Inflammatory macrophage treated with lipopolysaccharide for 4 hours (primary cell): ENCODE measurements at regions not wholly inside any gene's neighbourhood (a gene's known extent, or its start where the extent isn't known, plus 50 kb on each side); places are given as distances from the start of the nearest gene placed in this dataset.

Source experiments
- DNase-seq: peaks from one replicate; pipeline ENCODE4 v3.0.0-alpha.2; 2020

DNA sequence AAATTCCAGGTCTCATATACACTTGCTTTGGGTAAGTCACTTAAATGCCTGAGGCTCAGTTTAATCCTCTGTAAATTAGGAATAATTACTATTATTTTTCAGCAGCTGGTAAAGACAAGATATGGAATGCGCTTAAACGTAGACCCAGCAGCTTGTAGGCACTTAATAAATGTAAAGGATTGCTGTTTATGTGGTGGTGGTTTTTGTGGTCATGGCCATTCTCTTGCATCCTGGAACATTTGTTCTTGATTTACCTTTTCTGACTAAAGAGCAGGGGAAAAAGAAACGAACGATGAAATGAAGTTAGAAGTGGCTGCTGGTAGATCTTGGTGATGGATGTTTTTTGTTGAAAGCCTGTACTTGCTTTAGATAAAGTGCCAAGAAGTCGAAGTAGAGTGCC lies 195.0 kb upstream of the FOXD3 start:
- DNase-seq: no peak

DNA sequence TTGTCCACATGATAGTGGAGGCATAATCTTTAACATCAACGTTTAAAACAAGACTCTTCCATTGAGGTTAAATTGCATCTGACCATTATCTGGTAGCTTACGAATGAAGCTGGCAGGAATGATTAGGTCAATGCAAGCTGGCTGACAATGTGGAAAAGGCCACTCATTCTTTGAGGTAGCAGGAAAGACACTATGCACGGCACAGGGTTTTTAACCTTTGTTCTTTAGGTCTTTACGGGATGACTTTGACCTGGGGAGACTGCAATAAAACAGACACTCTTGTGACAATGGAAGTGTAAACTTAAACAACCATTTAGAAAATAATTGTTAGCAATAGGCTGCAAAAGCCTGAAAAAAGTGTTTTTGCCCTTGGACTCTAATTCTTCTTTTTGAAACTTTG lies 193.8 kb upstream of the FOXD3 start:
- DNase-seq: no peak

DNA sequence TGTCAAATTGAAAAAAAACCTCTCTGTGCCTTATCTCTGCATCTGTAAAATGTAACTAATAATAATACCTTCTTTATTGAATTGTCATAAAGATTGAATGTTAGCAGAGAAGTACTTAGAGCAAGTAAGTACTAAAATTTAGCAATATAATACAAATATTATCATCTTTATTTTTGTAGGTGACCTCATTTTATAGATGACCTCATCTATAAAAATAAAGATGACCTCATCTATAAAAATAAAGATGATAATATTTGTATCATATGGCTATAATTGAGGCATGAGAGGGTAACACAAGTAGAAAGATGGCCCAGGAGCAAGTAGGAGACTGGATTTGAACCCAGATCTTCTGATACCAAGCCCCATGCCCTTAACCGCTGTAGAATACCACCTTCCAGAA lies 193.2 kb upstream of the FOXD3 start:
- DNase-seq: no peak

DNA sequence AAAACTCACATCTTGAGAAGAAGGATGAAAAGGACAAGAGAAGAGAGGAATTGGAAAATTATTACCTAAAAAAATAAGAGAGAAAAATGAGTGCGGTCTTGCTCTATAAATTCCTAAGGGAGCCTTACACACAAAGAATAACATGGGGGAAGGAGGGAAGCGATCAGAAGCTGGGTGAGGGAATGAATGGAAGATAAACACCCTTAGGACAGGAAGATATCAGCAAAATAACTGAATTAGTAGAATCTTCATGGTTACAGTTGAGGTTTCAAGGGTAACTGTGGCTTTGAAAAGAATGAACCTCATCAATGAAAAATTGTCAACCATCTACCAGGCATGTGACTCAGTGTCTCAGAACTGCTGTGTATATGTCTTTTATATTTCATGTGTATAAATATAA lies 192.5 kb upstream of the FOXD3 start:
- no peak for DNase-seq

DNA sequence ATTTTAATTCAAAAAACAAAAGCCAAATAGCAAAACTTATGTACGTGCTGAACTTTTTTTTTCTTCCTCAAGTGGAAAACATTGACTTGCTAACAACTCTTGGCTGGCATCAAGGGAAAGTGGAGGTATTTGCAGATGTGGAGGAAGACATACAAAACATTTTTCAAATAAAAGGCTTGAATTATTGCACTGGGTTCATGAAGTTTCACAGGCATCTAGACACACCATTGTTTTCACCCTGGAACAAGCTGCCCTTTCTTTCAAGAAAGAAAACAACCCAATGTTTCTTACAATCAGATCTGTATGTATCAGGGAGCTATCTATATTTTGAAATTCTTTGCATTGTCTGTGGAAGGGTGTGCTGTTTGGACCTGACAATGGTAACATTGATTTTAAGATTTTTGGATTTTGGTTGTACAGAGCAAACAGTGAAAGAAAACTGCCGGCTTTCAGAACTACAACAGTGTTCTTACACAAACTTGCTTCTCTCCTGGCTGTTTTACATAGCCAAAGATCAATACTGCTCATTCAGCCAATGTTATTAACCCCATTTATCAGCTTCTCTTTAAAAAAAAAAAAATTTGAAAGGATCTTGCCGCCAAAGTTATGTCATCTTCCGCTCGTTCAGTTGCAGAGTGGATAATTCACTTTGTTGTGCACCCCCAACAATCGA lies 187.7 kb upstream of the FOXD3 start:
- no peak for DNase-seq

DNA sequence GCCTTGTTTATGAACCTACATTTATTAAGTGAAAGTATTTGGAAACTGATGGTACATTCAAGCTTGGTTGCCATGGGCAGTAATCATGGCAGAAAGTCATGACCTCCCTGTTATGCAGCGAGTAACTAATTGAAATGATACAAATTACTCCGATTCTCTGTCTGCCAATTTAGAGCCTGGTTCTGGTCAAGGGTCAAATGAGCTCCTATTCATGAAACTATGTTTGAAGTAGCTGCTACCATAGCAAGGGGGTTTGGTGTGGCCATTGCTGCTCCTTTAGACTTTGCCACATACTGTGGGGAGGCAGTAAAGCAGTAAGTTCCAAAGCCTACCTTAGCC lies 187.2 kb upstream of the FOXD3 start:
- DNase-seq: no peak

DNA sequence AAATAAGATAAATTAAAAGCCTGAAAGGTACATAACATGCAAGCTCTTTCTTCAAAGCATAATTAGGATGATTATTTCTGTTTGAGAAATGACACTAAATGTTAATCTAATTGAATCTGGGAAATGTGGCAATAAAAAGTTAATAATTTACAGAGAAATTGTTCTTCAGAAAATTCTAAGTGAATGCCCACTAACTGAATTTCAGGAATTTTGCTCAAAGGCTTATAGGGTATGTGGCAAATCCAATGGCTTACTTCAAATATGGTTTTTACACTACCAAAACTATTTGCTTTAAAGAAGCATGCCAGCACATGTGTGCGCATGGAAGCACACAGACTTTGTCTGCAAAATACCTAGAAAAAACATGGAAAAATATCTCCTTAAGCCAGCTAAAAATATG lies 186.6 kb upstream of the FOXD3 start:
- no peak for DNase-seq

DNA sequence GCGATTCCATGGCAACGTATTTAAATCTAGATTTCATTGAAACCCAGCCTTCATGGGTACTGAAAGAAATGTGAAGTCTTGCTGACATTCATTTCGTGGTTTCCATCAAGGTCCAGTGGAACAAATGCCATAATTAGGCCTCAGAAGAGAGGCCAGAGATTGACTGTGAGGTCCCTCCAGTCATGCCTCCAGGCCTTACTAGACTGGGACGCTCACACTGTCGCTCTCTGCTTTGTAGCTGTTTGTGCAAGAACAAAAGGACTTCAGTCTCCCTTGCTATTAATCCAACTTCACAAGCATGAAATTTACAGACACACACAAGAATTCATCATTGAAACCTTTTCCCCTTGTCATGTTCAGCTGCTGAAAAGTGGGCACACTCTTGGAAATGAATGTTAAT lies 180.4 kb upstream of the FOXD3 start:
- DNase-seq: no peak

DNA sequence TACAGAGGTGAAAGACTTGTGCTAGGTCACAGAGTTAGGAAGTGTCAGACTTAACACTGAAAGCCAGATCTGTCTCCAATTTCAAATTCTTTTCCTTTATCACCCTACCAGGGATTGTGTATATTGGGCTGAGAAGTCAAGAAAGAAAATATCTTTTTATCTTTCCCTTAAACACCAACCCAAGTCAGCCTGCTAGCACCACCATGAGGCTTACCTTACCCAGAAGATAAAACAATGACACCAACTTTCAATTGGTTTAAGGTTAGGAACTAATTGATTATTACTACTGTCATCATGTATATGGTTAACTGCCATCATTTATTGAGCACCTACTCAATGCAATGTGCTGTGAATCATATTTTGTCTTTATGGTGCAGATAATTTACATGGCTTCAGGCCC lies 178.9 kb upstream of the FOXD3 start:
- no peak for DNase-seq

DNA sequence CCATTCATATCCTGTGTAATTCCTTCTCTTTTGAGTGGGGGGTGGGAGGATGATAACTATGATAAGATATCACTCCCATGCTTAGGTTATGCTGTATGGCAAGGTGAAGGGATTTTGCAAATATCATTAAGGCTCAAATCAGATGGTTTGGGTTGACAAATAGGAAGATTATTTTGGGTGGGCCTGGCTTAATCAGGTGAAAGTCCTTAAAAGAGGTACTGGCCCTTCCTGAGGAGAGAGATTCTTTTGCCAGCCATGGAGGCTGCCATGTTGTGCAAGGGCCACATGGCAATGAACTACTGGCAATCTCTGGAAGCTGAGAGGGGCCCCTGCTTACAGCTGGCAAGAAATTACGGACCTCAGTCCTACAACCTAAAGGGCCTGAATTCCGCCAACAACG lies 174.6 kb upstream of the FOXD3 start:
- no peak for DNase-seq

DNA sequence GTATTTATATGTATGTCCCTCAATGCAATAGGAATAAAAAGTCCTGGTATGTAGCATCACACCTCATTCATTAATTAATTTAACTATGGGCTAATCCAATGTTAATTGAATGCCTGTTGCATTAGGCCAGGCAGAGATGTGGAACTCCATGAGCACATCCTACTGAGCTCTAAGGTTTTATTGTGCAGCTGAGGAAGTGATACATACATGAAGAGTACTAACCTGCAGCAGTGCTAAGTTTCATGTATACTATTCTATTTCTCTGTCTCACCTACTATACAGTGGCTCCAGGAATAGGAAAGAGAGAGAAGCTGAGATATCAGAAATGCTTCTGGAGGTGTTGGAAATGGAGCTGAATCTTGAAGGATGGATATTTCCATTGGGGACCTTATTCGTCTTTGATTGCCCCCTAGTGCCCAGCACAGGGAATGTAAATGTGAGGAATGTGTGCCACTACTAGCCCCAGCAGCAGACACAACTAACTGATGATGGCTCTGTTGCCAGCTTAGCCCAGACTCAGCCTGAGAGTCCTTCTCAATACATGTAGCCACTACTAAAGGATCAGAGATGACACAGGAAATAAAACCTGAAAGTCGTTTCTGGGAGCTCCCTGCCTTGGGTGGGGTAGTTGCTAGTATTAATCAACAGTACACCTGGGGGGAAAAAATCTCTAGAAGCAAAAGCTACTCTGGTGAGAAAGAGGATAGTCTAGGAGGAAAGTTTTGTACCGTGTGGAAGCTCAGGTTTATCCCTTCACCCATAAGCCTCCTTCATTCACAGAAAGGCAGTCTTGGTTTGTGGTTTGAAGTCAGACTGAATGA lies 173.3 kb upstream of the FOXD3 start:
- peak; percentile 15 for DNase-seq

DNA sequence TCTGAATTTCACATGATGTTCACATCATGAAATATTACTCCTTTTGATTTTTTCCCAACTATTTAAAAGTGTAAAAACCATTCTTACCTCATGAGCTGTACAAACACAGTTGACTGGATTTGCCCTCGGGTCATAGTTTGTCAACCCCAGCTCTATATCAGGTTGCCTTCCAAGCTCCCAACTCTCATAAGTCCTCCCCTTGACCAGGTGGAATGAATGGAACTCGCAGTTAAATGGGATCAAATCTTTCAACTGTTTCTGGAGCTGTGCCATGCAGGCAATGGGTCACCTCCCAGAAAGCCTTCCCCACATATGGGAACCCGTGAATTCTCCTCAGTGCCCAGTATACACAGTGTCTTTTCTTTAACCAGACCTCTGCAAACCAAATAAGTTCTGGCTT lies 169.8 kb upstream of the FOXD3 start:
- no peak for DNase-seq

DNA sequence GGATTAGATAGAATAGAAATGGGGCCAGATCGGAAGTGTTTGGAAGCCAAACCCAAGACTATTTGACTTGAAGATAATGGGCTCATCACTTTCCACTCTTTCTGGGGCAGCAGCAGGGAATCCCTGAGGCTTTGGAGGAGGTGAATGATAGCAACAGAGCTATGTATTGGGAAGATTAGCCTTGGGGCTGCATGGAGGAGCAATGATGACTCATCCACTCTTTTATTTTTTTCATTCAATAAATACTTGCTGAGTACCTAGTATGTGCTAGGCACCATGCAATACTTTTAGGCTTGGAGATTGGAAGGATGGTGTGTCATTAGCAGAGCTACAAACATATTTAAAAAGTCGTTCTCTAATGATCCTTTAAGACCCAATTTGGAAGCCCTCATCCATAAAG lies 166.9 kb upstream of the FOXD3 start:
- no peak for DNase-seq

DNA sequence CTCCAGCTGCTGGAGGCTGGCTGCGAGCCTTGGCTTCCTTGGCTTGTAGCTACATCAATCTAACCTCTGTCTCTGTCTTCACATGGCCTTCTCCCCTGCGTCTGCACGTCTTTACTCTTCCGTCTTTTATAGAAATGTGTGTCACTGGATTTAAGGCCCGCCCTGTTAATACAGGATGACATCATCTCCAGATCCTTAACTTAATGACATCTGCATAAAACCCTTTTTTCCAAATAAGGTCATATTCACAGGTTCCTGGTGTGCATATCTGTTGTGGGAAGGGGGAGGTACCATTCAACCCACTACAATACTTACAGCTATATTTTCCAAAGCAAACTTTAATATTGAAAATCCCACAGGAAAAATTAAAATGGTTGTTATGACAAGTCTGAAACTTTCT lies 165.3 kb upstream of the FOXD3 start:
- DNase-seq: no peak

DNA sequence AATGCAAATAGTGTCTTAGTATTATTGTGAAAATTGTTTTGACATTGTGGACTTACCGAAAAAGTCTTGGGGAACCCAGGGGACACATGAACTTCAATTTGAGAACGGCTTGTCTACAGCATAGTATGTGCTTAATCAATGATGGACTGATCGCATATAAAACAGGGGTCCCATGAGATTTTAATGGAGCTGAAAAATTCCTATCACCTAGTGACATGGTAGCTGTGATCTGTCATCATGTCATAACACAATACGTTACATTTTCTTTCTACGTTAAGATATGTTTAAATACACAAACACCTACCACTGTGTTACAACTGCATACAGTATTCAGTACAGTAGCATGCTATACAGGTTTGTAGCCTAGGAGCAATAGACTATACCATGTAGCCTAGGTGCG lies 153.3 kb upstream of the FOXD3 start:
- DNase-seq: no peak

DNA sequence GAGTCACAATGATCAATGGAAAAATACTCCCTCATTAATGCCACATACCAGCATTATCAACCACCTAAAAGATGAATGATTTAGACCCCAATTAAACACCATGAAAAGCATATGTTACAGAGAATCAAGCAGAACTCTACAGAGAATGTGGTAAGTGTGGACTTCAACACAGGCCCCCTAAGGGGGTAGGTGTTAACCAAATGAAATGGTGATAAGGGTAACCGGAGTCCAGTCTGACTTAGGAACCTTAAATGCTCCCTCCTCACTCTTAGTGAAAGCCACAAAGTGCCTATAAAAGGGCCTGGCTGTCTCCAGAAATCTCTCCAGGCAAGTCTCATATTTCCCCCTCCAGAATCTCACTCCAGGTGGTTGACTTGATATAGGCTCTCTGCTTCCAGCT lies 149.2 kb upstream of the FOXD3 start:
- no peak for DNase-seq

DNA sequence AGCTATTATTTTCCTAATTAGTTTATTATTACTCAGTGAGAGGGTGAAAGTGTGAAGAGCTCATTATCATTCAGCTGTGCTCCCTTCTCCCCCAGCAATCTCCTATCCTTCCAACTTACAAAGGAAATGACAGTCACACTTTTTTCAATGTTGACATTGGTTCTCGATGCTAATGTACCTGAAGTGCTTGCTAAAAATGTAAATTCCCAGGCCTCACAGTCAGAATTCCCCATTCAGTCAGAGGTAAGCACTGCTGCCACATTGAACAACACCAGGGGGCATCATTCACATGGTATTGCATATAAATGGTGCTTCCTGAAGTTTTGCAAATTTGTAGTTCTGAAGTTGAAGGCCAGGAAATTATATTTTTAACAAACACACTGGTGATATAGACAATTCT lies 132.7 kb upstream of the FOXD3 start:
- DNase-seq: peak; percentile 2

DNA sequence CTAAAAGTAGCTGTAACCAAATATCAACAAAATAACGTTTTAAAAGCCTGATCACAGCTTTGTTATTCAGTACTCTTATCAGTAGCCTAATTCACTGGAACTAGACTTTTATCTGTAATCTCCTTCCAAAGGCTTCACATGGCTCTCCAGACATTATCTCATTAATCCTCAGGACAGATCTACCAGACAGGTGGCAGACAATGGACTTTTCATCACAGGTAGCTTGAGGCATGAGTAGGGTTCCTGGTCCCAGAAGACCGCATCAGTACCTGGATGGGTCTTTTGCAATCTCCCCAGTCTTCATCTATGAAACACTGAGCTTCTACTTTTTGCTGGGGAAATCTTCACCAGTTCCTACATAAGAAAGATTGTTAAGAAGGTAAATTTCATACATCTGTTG lies 132.2 kb upstream of the FOXD3 start:
- DNase-seq: no peak

DNA sequence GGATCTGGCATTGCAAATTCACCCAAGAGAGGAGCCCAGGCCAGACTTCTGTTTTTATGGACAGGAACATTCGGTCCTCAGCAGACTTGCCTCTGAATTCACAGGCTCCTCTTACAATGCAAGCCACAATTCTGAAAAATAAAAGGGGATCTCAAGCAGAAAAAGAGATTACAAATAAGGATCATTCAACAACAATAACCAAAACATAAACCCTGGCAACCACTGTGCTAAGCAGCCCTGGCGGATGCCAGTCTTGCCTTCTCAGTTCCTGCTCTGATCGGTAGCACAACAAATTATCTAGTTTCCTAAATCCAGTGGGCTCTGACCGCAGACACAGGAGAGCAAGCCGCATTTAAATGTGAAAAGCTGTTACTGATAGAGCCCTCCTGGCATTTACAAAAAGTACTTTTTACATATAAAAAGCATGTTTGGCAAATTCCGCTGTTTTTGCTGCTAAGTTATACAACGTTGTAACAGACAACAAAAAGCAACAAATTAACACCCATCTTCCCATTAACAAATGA lies 123.4 kb upstream of the FOXD3 start:
- no peak for DNase-seq

DNA sequence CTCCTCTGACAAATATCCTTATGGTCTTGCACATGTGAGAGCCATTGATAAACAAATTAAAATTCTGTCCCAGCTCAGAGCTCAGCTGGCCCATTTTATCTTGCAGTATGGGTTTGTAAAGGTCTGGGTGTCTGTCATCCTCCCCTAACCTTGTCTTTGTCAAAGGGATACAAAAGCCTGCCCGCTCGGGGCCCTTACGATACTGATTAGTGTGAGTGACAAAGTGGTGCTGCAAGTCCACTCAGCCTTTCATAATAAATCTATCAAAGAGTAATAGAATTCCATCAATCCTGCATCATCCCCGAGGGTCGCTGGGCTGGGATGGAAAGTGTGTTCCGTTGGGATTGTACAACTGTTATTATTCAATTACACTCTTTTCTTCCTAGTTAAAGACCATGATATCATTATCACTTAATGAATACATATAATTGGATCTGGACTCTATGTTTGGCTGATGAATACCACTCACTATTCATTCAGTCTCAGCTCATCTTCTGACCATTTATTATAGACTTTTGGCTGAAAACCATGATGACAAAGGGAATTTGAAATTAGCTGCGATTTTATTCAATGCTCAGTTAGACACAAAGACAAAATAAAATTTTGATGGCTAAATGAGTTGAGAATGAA lies 122.5 kb upstream of the FOXD3 start:
- DNase-seq: no peak

DNA sequence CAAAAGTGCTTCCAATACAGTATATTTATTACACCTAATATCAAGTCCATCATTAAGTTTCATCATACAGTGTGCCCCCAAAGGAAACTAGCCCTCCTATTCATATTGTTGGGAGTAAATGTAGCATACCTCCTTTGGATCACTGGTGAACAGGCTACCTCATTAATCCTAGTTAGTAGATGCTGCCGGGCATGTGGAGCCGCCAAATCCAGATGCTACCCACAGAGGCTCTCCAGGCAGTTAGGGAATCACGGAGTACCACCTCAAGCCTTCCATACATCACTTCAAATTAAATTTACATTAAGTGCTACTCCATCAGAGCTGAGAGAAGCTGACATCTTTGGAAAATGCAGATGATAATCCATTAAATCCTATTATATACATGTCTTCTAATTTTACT lies 121.7 kb upstream of the FOXD3 start:
- no peak for DNase-seq

DNA sequence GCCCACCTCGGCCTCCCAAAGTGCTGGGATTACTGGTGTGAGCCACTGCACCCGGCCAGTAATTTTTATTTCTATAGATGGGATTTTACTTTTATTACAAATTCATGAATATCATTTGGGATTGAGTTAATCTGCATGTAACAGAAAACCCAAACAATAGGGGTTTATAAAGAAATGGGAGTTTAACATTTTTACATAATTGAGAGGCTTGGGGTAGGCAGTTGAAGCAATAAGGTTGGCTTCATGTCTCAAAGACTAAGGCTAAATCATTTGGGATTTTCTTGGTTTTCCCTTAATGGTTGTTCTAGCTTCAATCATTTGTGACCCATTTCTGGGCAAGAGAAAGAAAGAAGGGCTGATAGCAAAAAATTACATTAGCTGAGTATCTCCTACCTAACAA lies 118.7 kb upstream of the FOXD3 start:
- no peak for DNase-seq

DNA sequence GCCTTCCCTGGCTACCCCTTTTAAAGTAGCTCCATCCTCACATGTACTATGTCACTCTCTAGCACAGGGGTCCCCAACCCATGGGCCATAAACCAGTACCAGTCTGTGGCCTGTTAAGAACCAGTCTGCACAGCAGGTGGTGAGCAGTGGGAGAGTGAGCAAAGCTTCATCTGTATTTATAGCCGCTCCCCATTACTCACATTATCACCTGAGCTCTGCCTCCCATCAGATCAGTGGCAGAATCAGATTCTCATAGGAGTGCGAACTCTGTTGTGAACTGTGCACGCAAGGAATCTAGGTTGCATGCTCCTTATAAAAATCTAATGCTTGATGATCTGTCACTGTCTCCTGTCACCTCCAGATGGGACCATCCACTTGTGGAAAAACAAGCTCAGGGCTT lies 116.6 kb upstream of the FOXD3 start:
- no peak for DNase-seq

DNA sequence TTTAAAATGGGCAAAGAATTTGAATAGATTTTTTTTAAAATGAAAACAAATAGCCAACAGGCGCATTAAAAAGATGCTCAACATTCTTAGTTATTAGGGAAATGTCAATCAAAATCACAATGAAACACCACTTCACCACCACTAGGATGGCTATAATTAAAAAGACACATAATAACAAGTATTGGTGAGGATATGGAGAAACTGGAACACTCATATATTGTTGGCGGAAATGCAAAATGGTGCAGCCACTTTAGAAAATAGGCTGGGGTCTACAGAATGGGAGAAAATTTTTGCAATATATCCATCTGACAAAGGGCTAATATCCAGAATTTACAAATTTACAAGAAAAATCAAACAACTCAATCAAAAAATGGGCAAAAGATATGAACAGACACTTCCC lies 107.8 kb upstream of the FOXD3 start:
- no peak for DNase-seq
